ENCODE measurements at regions not wholly inside any gene's neighbourhood (a gene's known extent, or its start where the extent isn't known, plus 50 kb on each side); places are given as distances from the start of the nearest gene placed in this dataset.

DNA sequence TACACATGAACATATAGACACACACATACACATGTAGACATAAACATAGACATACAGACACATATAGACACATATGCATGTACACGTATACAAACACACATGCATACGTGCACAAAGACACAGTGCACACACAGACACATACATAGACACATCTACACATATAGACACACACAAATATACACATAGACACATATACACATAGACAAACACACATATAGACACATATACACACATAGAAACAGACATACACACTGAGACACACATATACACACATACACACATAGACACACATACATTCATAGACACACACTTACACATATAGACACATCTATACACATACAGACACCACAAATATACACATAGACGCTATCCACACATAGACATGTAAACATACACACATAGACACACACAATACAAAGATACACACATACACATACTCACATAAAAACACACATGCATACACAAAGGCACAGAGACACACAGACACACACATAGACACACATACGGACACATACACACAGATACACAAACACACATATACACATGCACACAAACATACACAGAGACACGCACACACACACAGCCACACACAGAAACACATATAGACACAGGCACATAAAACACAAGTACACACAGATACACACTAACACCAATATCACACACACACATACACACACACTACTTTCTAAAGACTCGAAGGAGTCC lies 254.0 kb downstream of the TSHZ3 start:
- TF ChIP-seq, protein P1, sequence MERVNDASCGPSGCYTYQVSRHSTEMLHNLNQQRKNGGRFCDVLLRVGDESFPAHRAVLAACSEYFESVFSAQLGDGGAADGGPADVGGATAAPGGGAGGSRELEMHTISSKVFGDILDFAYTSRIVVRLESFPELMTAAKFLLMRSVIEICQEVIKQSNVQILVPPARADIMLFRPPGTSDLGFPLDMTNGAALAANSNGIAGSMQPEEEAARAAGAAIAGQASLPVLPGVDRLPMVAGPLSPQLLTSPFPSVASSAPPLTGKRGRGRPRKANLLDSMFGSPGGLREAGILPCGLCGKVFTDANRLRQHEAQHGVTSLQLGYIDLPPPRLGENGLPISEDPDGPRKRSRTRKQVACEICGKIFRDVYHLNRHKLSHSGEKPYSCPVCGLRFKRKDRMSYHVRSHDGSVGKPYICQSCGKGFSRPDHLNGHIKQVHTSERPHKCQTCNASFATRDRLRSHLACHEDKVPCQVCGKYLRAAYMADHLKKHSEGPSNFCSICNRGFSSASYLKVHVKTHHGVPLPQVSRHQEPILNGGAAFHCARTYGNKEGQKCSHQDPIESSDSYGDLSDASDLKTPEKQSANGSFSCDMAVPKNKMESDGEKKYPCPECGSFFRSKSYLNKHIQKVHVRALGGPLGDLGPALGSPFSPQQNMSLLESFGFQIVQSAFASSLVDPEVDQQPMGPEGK (CRISPR knock-in tag; IDR thresholded peaks at IDR 0.05; ENCODE audit: borderline replicate concordance) = no peak
- no peak for TF ChIP-seq ZNF8 (CRISPR knock-in tag; IDR thresholded peaks at IDR 0.05)
- TF ChIP-seq GLIS3 (CRISPR knock-in tag; IDR thresholded peaks at IDR 0.05) = no peak
- no peak for TF ChIP-seq ZNF70 (CRISPR knock-in tag; IDR thresholded peaks at IDR 0.05)
- TF ChIP-seq, protein P2, sequence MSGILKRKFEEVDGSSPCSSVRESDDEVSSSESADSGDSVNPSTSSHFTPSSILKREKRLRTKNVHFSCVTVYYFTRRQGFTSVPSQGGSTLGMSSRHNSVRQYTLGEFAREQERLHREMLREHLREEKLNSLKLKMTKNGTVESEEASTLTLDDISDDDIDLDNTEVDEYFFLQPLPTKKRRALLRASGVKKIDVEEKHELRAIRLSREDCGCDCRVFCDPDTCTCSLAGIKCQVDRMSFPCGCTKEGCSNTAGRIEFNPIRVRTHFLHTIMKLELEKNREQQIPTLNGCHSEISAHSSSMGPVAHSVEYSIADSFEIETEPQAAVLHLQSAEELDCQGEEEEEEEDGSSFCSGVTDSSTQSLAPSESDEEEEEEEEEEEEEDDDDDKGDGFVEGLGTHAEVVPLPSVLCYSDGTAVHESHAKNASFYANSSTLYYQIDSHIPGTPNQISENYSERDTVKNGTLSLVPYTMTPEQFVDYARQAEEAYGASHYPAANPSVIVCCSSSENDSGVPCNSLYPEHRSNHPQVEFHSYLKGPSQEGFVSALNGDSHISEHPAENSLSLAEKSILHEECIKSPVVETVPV (CRISPR knock-in tag; IDR thresholded peaks at IDR 0.05) = no peak
- no peak for TF ChIP-seq TCF4 (CRISPR knock-in tag; IDR thresholded peaks at IDR 0.05; ENCODE audit: borderline replicate concordance)
- TF ChIP-seq ESRRG (CRISPR knock-in tag; IDR thresholded peaks at IDR 0.05) = no peak
- no peak for TF ChIP-seq RARB (CRISPR knock-in tag; IDR thresholded peaks at IDR 0.05)
- TF ChIP-seq BACH2 (CRISPR knock-in tag; IDR thresholded peaks at IDR 0.05; ENCODE audit: borderline replicate concordance) = no peak

Data from SK-N-SH treated with all-trans-retinoic acid at 6 μM for 48 hours (cell line).